HFFc6 (cell line): ENCODE measurements at regions not wholly inside any gene's neighbourhood (a gene's known extent, or its start where the extent isn't known, plus 50 kb on each side); places are given as distances from the start of the nearest gene placed in this dataset.

Source experiments
- DNase-seq: peaks from one replicate; pipeline ENCODE4 v3.0.0-alpha.2; 2018
- H3K27ac Mint-ChIP-seq: 2 replicates; pipeline ENCODE4 v1.8.0; 2020; ENCODE audit warnings: mild to moderate bottlenecking, mixed read lengths
- H3K27me3 Mint-ChIP-seq: 2 replicates; pipeline ENCODE4 v1.8.0; 2021; ENCODE audit warnings: mild to moderate bottlenecking, moderate library complexity, mixed read lengths; ENCODE audit not compliant: insufficient read depth
- H3K36me3 Mint-ChIP-seq: 2 replicates; pipeline ENCODE4 v1.8.0; 2021; ENCODE audit warnings: low read depth, mixed read lengths
- H3K4me1 Mint-ChIP-seq: 2 replicates; pipeline ENCODE4 v1.8.0; 2020; ENCODE audit warnings: low read depth, mixed read lengths
- H3K4me3 Mint-ChIP-seq: 2 replicates; pipeline ENCODE4 v1.8.0; 2020; ENCODE audit warnings: mild to moderate bottlenecking, moderate library complexity, mixed read lengths
- H3K9me3 Mint-ChIP-seq: 2 replicates; pipeline ENCODE4 v1.8.0; 2020; ENCODE audit warnings: mild to moderate bottlenecking, mixed read lengths
- TF ChIP-seq, protein P1 (sequence below): fragments of 200-600 bp; sonication (generic); IDR thresholded peaks from 2 replicates; pipeline ENCODE4 v1.5.0; 2021; ENCODE audit warnings: antibody characterized with exemption, mild to moderate bottlenecking

DNA sequence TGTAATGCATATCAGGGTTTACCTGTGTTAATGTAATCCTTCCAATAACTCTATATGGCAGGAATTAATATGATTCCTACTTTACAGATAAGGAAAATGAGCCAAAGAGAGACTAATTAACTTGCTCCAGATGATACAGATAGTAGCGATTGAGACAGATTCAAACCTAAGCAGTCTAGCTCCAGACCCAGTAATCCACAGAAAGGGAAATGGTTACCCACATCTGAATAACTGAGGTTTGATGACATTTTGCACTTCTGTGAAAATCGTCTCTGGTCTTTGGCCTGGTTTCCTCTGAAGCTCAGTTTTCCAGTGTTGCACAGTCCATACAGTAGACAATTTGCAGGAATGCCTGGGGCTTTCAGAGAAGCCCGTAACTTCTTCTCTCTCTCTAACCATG lies 177.1 kb upstream of the UMPS start:
- peaks cover 13% of the 10 kb centered on the region for H3K4me1 Mint-ChIP-seq
- no peak for DNase-seq
- H3K9me3 Mint-ChIP-seq = no peaks in the 10 kb centered on the region
- H3K27me3 Mint-ChIP-seq = peaks cover 12% of the 10 kb centered on the region
- TF ChIP-seq, protein P1, sequence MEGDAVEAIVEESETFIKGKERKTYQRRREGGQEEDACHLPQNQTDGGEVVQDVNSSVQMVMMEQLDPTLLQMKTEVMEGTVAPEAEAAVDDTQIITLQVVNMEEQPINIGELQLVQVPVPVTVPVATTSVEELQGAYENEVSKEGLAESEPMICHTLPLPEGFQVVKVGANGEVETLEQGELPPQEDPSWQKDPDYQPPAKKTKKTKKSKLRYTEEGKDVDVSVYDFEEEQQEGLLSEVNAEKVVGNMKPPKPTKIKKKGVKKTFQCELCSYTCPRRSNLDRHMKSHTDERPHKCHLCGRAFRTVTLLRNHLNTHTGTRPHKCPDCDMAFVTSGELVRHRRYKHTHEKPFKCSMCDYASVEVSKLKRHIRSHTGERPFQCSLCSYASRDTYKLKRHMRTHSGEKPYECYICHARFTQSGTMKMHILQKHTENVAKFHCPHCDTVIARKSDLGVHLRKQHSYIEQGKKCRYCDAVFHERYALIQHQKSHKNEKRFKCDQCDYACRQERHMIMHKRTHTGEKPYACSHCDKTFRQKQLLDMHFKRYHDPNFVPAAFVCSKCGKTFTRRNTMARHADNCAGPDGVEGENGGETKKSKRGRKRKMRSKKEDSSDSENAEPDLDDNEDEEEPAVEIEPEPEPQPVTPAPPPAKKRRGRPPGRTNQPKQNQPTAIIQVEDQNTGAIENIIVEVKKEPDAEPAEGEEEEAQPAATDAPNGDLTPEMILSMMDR = no peak
- no peaks in the 10 kb centered on the region for H3K36me3 Mint-ChIP-seq
- no peak overlapping the region for H3K27ac Mint-ChIP-seq
- H3K4me3 Mint-ChIP-seq = no peak overlapping the region

DNA sequence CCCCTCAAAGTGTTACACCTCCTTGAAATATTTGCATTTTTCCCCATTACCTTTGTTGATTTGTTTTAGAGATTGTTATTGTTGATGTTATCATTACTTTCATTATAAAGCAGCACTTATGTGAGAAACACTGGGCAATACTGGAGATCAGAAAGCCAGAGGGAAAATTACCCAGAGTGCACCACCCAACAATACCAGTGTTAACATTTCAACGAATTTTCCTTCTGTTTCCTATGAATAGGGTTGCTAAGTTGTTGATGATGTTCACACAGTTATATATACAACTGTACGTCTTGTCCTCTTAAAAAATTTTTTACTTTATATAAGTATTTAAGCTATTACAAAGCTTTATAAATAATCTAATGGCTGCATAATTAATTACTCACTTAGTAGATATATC lies 173.6 kb upstream of the UMPS start:
- Mint-ChIP-seq H3K4me3 (no peak overlapping the region), H3K27ac (no peak overlapping the region), H3K36me3 (no peaks in the 10 kb centered on the region), H3K4me1 (peaks cover 40% of the 10 kb centered on the region), H3K27me3 (peaks cover 7% of the 10 kb centered on the region), H3K9me3 (no peaks in the 10 kb centered on the region)
- no peak for DNase-seq
- TF ChIP-seq, protein P1 = no peak

DNA sequence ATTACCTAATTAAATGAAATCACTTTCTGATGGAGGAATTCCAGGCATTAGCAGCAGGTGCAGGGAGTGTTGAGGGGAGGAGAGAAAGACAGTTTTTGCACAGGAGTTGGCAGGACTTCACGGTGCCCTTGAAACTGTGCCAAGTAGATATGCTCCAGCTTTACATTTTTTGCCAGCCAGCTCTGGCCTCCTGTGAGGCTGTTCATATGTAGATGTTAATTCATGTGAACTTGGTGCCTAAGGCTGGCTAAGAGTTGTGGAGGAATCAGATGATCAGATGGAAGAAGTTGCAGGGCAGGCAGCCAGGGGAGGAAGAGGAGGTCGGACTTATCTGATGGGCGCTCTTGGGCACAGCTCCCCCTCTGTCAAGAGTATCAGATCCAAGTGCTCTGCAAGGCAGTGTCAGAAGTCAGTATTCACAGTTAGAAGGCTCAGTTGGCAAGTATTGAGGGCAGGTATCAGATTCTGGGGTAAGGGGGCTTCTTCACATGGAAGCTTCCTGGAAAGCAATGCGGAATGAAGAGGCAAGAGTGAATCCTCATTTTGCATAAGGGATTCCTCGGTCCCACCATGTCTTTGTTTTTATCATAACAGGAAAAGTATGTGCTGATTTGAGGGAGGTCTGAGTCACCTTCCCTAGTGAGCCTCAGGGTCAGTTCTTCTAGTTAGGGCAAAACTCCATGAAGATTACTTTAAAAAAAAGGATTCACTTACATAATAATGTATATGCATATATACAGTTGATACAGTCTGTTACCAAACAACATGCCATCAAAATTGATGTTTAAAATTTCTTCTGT lies 172.6 kb upstream of the UMPS start:
- peak overlapping the region; percentile 22; the same call in 1 of the 2 replicates for H3K27ac Mint-ChIP-seq

DNA sequence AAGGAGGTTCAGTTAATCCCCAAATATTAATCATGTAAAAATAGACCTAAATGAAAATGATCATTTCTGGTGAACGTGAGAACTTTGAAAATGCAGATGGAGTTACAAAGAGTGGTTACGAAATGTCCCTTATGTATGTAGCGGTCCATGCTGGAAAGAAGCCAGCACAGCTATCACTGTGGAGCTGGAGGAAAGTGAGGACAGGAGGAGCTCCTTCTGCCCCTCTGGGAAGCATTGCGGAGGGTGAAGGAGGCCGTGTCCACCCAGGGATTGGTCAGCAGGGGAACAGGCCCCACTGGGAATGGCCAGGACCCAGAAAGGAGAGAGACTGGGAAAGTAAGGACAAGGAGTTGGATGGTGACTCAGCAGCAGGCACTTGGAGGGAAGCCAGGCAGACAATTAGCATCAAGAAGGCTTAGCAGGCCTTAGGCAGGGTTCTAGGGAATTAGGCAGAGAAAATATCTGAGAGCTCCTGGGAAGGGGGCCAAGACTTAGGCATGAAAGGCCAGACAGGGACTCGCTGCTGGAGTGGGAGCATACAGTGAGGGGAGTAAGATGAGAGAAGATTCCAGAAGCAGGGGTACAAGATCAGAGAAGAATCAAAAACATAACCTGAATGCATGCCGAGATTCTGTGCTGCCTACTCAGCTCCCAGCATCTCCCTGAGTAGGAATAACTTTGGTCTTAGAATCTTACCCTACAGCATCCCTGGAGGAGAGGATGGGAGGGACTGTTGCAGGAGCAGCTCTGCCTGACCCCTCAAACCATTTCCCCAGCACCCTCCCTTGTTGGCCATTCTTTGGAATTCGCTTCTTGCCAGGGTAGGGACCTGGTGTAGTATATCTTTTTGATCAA lies 171.0 kb upstream of the UMPS start:
- H3K4me1 Mint-ChIP-seq = peaks cover 47% of the 10 kb centered on the region
- H3K4me3 Mint-ChIP-seq = peak overlapping the region; percentile 51; the same call in 1 of the 2 replicates
- H3K27me3 Mint-ChIP-seq = peaks cover 10% of the 10 kb centered on the region
- no peaks in the 10 kb centered on the region for H3K36me3 Mint-ChIP-seq
- TF ChIP-seq, protein P1 = no peak
- DNase-seq = peak; percentile 91
- H3K9me3 Mint-ChIP-seq = no peaks in the 10 kb centered on the region
- peak overlapping the region; percentile 68 for H3K27ac Mint-ChIP-seq

More for the DNA sequence above, 172.6 kb upstream of the UMPS start:
- Mint-ChIP-seq H3K4me1 (peaks cover 40% of the 10 kb centered on the region), H3K27me3 (peaks cover 9% of the 10 kb centered on the region), H3K36me3 (no peaks in the 10 kb centered on the region), H3K9me3 (no peaks in the 10 kb centered on the region), H3K4me3 (peak overlapping the region; percentile 6)
- DNase-seq = peak; percentile 47
- TF ChIP-seq, protein P1 = no peak; the same call in 1 of the 2 replicates

DNA sequence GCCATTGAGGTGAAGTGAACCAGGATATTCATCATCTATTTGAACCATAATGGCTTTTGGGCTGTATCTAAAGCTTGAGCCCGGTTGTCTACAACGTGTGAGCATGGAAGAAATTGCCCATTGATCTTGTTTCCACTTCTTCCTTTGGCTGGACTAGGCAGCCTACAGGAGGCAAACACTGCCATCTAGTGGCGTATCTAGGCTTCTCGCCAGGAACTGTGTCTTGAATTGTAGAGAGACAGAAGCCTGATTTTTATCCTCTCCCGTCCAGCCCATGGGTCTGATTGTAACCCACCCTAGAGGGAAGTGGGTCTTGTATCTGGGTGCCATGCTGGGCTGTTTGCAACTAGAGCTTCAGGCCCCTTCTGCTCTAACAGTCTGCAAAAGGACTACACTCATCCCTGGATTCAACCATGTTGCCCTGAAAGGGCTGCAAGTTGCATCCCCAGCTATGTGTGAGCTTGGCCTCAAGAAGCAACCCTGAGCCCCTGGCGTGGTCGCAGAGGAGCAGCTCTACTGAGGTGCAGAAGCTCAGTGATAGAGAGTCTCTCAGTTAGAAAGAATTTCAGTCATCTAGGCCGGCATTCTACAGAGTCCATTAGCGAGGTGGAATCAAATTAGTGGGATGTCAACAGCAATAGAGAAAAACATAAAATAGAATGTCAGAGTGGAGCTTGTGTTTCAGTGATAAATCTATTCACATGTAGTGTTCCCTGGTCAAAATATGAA lies 170.2 kb upstream of the UMPS start:
- Mint-ChIP-seq H3K36me3 (no peaks in the 10 kb centered on the region), H3K4me3 (no peak overlapping the region), H3K27me3 (peaks cover 8% of the 10 kb centered on the region), H3K9me3 (no peaks in the 10 kb centered on the region), H3K4me1 (peaks cover 47% of the 10 kb centered on the region), H3K27ac (peak overlapping the region; percentile 68)
- TF ChIP-seq, protein P1 = peak; percentile 95
- DNase-seq = peak; percentile 78
